ENCODE measurements at regions not wholly inside any gene's neighbourhood (a gene's known extent, or its start where the extent isn't known, plus 50 kb on each side); places are given as distances from the start of the nearest gene placed in this dataset.

DNA sequence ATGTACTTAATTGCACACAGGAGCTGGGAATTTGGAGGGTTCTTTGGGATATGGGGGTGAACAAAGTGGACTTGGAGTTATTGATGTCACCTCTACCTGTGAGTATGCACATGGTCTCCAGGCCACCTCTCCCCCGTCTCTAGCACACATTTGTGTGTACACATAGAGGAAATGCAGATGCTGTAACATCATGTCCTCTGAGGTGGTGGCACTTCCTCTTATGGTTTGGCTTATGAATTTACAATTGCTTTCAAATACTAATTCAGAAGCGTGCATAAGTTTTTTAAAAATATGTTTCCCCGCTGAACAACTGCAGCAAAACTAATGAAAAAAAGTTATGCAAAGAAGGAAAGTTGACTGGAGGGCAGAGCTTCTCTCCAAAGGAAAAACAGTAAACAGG, 152.0 kb upstream of the TENM4 start:
- no peak for TF ChIP-seq EP300 (IDR thresholded peaks at IDR 0.05; ENCODE audit: borderline replicate concordance in 1 of 2, control insufficient read depth in 1 of 2, low read depth in 2 of 2, low read length in 2 of 2)
- TF ChIP-seq, protein P1, sequence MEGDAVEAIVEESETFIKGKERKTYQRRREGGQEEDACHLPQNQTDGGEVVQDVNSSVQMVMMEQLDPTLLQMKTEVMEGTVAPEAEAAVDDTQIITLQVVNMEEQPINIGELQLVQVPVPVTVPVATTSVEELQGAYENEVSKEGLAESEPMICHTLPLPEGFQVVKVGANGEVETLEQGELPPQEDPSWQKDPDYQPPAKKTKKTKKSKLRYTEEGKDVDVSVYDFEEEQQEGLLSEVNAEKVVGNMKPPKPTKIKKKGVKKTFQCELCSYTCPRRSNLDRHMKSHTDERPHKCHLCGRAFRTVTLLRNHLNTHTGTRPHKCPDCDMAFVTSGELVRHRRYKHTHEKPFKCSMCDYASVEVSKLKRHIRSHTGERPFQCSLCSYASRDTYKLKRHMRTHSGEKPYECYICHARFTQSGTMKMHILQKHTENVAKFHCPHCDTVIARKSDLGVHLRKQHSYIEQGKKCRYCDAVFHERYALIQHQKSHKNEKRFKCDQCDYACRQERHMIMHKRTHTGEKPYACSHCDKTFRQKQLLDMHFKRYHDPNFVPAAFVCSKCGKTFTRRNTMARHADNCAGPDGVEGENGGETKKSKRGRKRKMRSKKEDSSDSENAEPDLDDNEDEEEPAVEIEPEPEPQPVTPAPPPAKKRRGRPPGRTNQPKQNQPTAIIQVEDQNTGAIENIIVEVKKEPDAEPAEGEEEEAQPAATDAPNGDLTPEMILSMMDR (IDR thresholded peaks at IDR 0.05 in 2 of 3, conservative IDR thresholded peaks at IDR 0.05 in 1 of 3; ENCODE audit: control insufficient read depth in 2 of 3, extremely low read depth in 1 of 3, insufficient read depth in 1 of 3, low read depth in 3 of 3, low read length in 3 of 3), result no peak
- peak; percentile 33; the same call in 1 of the 2 replicates for TF ChIP-seq SPI1 (IDR thresholded peaks at IDR 0.05; ENCODE audit: borderline replicate concordance, insufficient read depth, low read depth, low read length)
- TF ChIP-seq IKZF1 (conservative IDR thresholded peaks at IDR 0.05), result no peak
- TF ChIP-seq POLR2A (IDR thresholded peaks at IDR 0.05; ENCODE audit: low read depth, low read length), result no peak
- no peak for TF ChIP-seq ZBTB40 (IDR thresholded peaks at IDR 0.05; ENCODE audit: borderline replicate concordance)
- TF ChIP-seq, protein P2, sequence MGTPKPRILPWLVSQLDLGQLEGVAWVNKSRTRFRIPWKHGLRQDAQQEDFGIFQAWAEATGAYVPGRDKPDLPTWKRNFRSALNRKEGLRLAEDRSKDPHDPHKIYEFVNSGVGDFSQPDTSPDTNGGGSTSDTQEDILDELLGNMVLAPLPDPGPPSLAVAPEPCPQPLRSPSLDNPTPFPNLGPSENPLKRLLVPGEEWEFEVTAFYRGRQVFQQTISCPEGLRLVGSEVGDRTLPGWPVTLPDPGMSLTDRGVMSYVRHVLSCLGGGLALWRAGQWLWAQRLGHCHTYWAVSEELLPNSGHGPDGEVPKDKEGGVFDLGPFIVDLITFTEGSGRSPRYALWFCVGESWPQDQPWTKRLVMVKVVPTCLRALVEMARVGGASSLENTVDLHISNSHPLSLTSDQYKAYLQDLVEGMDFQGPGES (IDR thresholded peaks at IDR 0.05), result no peak
- TF ChIP-seq HCFC1 (IDR thresholded peaks at IDR 0.05; ENCODE audit: low read length), result no peak
- no peak for TF ChIP-seq MTA2 (IDR thresholded peaks at IDR 0.05; ENCODE audit: low read depth)
